ENCODE measurements at regions not wholly inside any gene's neighbourhood (a gene's known extent, or its start where the extent isn't known, plus 50 kb on each side); places are given as distances from the start of the nearest gene placed in this dataset.
"Not testable (repeated sequence)": the region's sequence is repeated elsewhere in the genome, so short reads cannot be mapped to it uniquely, and the experiment has no call there.

- DNase-seq: not testable (repeated sequence)
Observed at GRCh38 chr16:29355339-29356059, 51.0 kb downstream of the NPIPB11 start.

GRCh38 chr16:29354449-29354848 lies 52.1 kb downstream of the NPIPB11 start:
- DNase-seq: not testable (repeated sequence)

GRCh38 chr16:29352617-29352999 lies 53.9 kb downstream of the NPIPB11 start:
- not testable (repeated sequence) for DNase-seq

GRCh38 chr16:29351970-29352616 lies 54.4 kb downstream of the NPIPB11 start:
- not testable (repeated sequence) for DNase-seq

GRCh38 chr16:29351271-29351969 lies 55.1 kb downstream of the NPIPB11 start:
- DNase-seq: not testable (repeated sequence)

GRCh38 chr16:29349966-29350365 lies 56.5 kb downstream of the NPIPB11 start:
- not testable (repeated sequence) for DNase-seq

- not testable (repeated sequence) for DNase-seq
Observed at GRCh38 chr16:29348748-29349147, 57.8 kb downstream of the NPIPB11 start.

- DNase-seq: not testable (repeated sequence)
Observed at GRCh38 chr16:29348123-29348690, 58.3 kb downstream of the NPIPB11 start.

GRCh38 chr16:29346796-29347580 lies 59.5 kb downstream of the NPIPB11 start:
- DNase-seq: not testable (repeated sequence)

- not testable (repeated sequence) for DNase-seq
Observed at GRCh38 chr16:29346203-29346602, 60.3 kb downstream of the NPIPB11 start.

GRCh38 chr16:29342937-29343336 lies 63.6 kb downstream of the NPIPB11 start:
- not testable (repeated sequence) for DNase-seq

GRCh38 chr16:29340779-29341438 lies 65.6 kb downstream of the NPIPB11 start:
- DNase-seq: not testable (repeated sequence)

- DNase-seq: not testable (repeated sequence)
Observed at GRCh38 chr16:29340235-29340634, 66.3 kb downstream of the NPIPB11 start.

GRCh38 chr16:29338821-29339700 lies 67.5 kb downstream of the NPIPB11 start:
- DNase-seq: not testable (repeated sequence)

- not testable (repeated sequence) for DNase-seq
Observed at GRCh38 chr16:29337385-29337901, 69.1 kb downstream of the NPIPB11 start.

- not testable (repeated sequence) for DNase-seq
Observed at GRCh38 chr16:29335549-29335846, 71.0 kb downstream of the NPIPB11 start.

- not testable (repeated sequence) for DNase-seq
Observed at GRCh38 chr16:29334776-29335548, 71.5 kb downstream of the NPIPB11 start.

- not testable (repeated sequence) for DNase-seq
Observed at GRCh38 chr16:29333492-29334097, 72.9 kb downstream of the NPIPB11 start.

GRCh38 chr16:29330623-29331022 lies 75.9 kb downstream of the NPIPB11 start:
- not testable (repeated sequence) for DNase-seq

Measured in left kidney (tissue), 1 donor.